WI38 (cell line): ENCODE measurements at regions not wholly inside any gene's neighbourhood (a gene's known extent, or its start where the extent isn't known, plus 50 kb on each side); places are given as distances from the start of the nearest gene placed in this dataset.

Source experiments
- H3K4me3 ChIP-seq: 2 replicates; pipeline ENCODE4 v1.5.1; 2011; ENCODE audit warnings: low read depth, mild to moderate bottlenecking, control low read depth, low read length
- CTCF ChIP-seq: IDR thresholded peaks from 2 replicates; pipeline ENCODE4 v1.5.1; 2012; ENCODE audit warnings: low read depth, mild to moderate bottlenecking, control low read depth, low read length

DNA sequence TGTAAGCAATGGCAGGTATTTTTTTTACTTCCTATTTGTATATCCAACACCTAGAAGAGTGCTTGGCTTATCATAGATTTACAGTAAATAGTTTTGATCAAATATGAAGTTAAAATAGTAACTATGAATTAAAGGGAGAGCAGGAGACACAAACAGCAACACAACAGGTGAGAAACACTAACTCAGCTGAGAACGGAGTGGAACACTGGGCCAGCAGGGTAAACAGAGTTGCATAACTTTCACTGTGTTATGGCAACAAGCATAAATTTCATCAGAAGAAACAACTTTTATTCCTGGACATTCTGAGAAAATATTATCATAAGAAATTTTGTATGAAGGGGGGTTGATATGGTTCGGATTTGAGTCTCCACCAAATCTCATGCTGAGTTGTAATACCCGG, 52.2 kb upstream of the SMIM30 start:
- no peak for TF ChIP-seq CTCF
- no peak overlapping the region for H3K4me3 ChIP-seq
